COLO829 (cell line): ENCODE measurements at regions not wholly inside any gene's neighbourhood (a gene's known extent, or its start where the extent isn't known, plus 50 kb on each side); places are given as distances from the start of the nearest gene placed in this dataset.

Experiments
- DNase-seq: peaks from one replicate; pipeline ENCODE4 v3.0.0; 2012; ENCODE audit warnings: low spot score

GRCh38 chrX:67780694-67781109 is 236.9 kb downstream of the AR start:
- DNase-seq, result peak; percentile 73

DNA sequence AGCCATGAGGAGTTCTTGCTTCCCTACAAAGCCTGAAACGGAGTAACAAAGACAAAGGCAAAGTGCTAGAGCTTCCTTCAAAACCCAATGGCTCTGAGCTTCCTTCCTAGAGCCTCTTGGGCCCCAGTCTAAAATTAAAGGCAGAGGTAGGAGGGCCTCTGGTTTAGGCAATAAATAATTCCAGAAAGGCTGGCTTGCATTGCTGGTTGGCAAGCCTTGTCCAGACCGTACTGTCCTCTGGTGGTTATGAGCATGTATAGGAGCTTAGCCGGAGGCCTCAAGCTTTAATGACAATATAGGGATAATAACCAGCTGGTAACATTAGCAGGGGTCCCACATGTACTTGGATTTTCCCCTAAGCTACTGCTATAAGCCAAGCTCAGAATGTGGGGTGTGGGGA is 237.3 kb downstream of the AR start:
- peak; percentile 9 for DNase-seq

- no peak for DNase-seq
Observed at GRCh38 chrX:67784712-67785111, 240.9 kb downstream of the AR start.

GRCh38 chrX:67787196-67787595 is 243.4 kb downstream of the AR start:
- DNase-seq, result no peak

DNA sequence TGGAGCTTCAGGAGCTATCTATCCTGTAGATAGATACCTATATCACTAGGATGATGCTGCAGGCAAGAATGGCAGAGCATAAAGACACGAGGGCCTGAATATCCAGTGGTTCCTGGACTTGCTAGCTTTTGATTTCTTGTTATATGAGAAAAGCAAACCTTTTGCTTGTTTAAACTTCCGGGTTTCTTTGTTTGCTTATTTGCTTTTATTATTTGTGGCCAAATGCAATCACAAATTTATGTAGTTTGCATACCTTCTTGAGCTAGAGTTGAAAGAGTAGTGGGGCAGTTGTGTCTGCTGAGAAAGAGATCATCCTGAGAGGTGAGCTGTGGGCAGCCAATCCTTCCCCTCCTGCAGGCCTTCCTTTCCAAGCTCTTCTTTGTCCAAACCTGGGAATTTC is 245.7 kb downstream of the AR start:
- DNase-seq, result no peak
